Esophagus squamous epithelium (tissue), 5 donors: ENCODE measurements at regions not wholly inside any gene's neighbourhood (a gene's known extent, or its start where the extent isn't known, plus 50 kb on each side); places are given as distances from the start of the nearest gene placed in this dataset.

Experiments used
- DNase-seq: peaks from one replicate; lab custom pipeline; 2025; lab: John Stamatoyannopoulos, UW
- H3K27ac ChIP-seq, 4 donors: fragments of 200-600 bp; sonication (generic); one replicate each; pipeline ENCODE4 v1.5.1; 2016 to 2019; ENCODE audit warnings: mild to moderate bottlenecking in 1 of 4
- H3K27me3 ChIP-seq, 4 donors: fragments of 200-600 bp; sonication (generic); 1 replicate in 3 of 4; 2 replicates in 1 of 4; pipeline versions ENCODE4 v1.5.1 to v1.6.0; 2017 to 2021; ENCODE audit warnings: antibody characterized with exemption in 1 of 4
- H3K36me3 ChIP-seq, 3 donors: fragments of 200-600 bp; sonication (generic); one replicate each; pipeline ENCODE4 v1.5.1; 2016 to 2019
- H3K4me1 ChIP-seq, 3 donors: fragments of 200-600 bp; sonication (generic); one replicate each; pipeline ENCODE4 v1.5.1; 2017 to 2019
- H3K4me3 ChIP-seq, 4 donors: fragments of 200-600 bp; sonication (generic); 1 replicate in 3 of 4; 2 replicates in 1 of 4; pipeline ENCODE4 v1.5.1; 2016 to 2019; ENCODE audit warnings: mild to moderate bottlenecking in 2 of 4, moderate library complexity in 1 of 4
- H3K9me3 ChIP-seq, 3 donors: fragments of 200-600 bp; sonication (generic); one replicate each; pipeline ENCODE4 v1.5.1; 2016 to 2019
- CTCF ChIP-seq, 6 experiments: fragments of 450-650 bp in 4 of 6; fragments of 200-600 bp in 2 of 6; sonication (generic) in 2 of 6; IDR thresholded peaks; one replicate each; pipeline ENCODE4 v1.5.1; 2016 to 2019; ENCODE audit warnings: antibody characterized with exemption in 6 of 6, mild to moderate bottlenecking in 4 of 6, moderate library complexity in 4 of 6
- POLR2A ChIP-seq, 4 donors: fragments of 450-650 bp; IDR thresholded peaks; one replicate each; pipeline ENCODE4 v1.6.1; 2017; ENCODE audit warnings: antibody characterized with exemption in 4 of 4, mild to moderate bottlenecking in 4 of 4, moderate library complexity in 3 of 4
- WGBS, 2 donors: methylation state at CpG; one replicate each; pipeline ENCODE4 v1.1.5; 2018; 5-methylcytosine and 5-hydroxymethylcytosine counted together
- intact Hi-C: fragments of 100-400 bp; cut with DNase I; formaldehyde crosslinking; loops from one replicate; pipeline ENCODE4 v1.15.0; 2022
- donor health status: DM: yes; HTN: yes; CAD: no.

- no peaks in the 10 kb centered on the region for H3K4me1 ChIP-seq
- WGBS, 2 donors = 82 to 83% methylated on average over 5 to 8 of the region's 8 CpGs
- H3K27ac ChIP-seq = no peak overlapping the region
- no peaks in the 10 kb centered on the region for H3K36me3 ChIP-seq
- H3K9me3 ChIP-seq = peaks cover 0 to 30% (median 12%) of the 10 kb centered on the region in 3 donors
- no peak for DNase-seq
- intact Hi-C loops = no loop called here
- TF ChIP-seq POLR2A (IDR thresholded peaks at IDR 0.05) (no peak), CTCF (IDR thresholded peaks at IDR 0.05) (peak in 1 of 6 experiments; percentile 11)
- H3K27me3 ChIP-seq = no peaks in the 10 kb centered on the region
- H3K4me3 ChIP-seq = no peak overlapping the region
Measured at GRCh38 chr11:70796648-70797227, 398.4 kb downstream of the CTTN start.

- Histone ChIP-seq H3K4me1 (no peaks in the 10 kb centered on the region), H3K9me3 (peaks cover 0 to 23% (median 3%) of the 10 kb centered on the region in 3 donors), H3K27me3 (no peaks in the 10 kb centered on the region), H3K36me3 (no peaks in the 10 kb centered on the region), H3K27ac (no peak overlapping the region), H3K4me3 (no peak overlapping the region)
- WGBS, 2 donors = 91 to 95% methylated on average over 19 to 26 of the region's 26 CpGs
- intact Hi-C loops = no loop called here
- no peak for DNase-seq
- TF ChIP-seq CTCF (IDR thresholded peaks at IDR 0.05) (no peak), POLR2A (IDR thresholded peaks at IDR 0.05) (no peak)
Measured at GRCh38 chr11:70798296-70798695, 400.0 kb downstream of the CTTN start.

GRCh38 chr11:70799386-70799785 is 401.1 kb downstream of the CTTN start:
- Histone ChIP-seq H3K4me3 (no peak overlapping the region), H3K9me3 (peaks cover 0 to 12% (median 0%) of the 10 kb centered on the region in 3 donors), H3K27ac (no peak overlapping the region), H3K4me1 (no peaks in the 10 kb centered on the region), H3K27me3 (no peaks in the 10 kb centered on the region), H3K36me3 (no peaks in the 10 kb centered on the region)
- TF ChIP-seq POLR2A (IDR thresholded peaks at IDR 0.05) (no peak), CTCF (IDR thresholded peaks at IDR 0.05) (no peak)
- 68 to 78% methylated on average over 5 of the region's 6 CpGs for WGBS, 2 donors
- no peak for DNase-seq
- intact Hi-C loops = no loop called here

- Histone ChIP-seq H3K27me3 (no peaks in the 10 kb centered on the region), H3K36me3 (no peaks in the 10 kb centered on the region), H3K27ac (no peak overlapping the region), H3K4me3 (no peak overlapping the region), H3K4me1 (no peaks in the 10 kb centered on the region), H3K9me3 (no peaks in the 10 kb centered on the region)
- no peak for DNase-seq
- TF ChIP-seq CTCF (IDR thresholded peaks at IDR 0.05) (no peak), POLR2A (IDR thresholded peaks at IDR 0.05) (no peak)
- WGBS, 2 donors = 63 to 91% methylated on average over 2 to 7 of the region's 8 CpGs
- intact Hi-C loops = no loop called here
Measured at GRCh38 chr11:70802185-70802584, 403.9 kb downstream of the CTTN start.

- Histone ChIP-seq H3K9me3 (no peaks in the 10 kb centered on the region), H3K27me3 (no peaks in the 10 kb centered on the region), H3K36me3 (no peaks in the 10 kb centered on the region), H3K27ac (no peak overlapping the region), H3K4me1 (no peaks in the 10 kb centered on the region), H3K4me3 (no peak overlapping the region)
- 84% methylated on average over 15 of the region's 24 CpGs; no CpG with 5 or more reads in 1 of the 2 donors for WGBS, 2 donors
- DNase-seq = no peak
- TF ChIP-seq POLR2A (IDR thresholded peaks at IDR 0.05) = no peak
- no peak for TF ChIP-seq CTCF (IDR thresholded peaks at IDR 0.05)
- intact Hi-C loops = no loop called here
Measured at GRCh38 chr11:70804139-70804837, 406.0 kb downstream of the CTTN start.
